Thymus (tissue), 11 donors: ENCODE measurements at regions not wholly inside any gene's neighbourhood (a gene's known extent, or its start where the extent isn't known, plus 50 kb on each side); places are given as distances from the start of the nearest gene placed in this dataset.
A peak's percentile ranks its signal among the peaks of the same experiment; 100 is the strongest.

ENCODE experiments used
- DNase-seq, 9 donors: peaks; one replicate each; pipeline ENCODE4 v3.0.0-alpha.2; 2013; ENCODE audit warnings: low spot score in 9 of 9, low read depth in 6 of 9, missing footprints in 1 of 9
- H3K27ac ChIP-seq, 2 donors: one replicate each; pipeline ENCODE4 v1.5.1; 2013; ENCODE audit warnings: control low read depth in 1 of 2, low read depth in 1 of 2, low read length in 1 of 2, mild to moderate bottlenecking in 1 of 2, moderate library complexity in 1 of 2
- H3K27me3 ChIP-seq, 2 donors: one replicate each; pipeline ENCODE4 v1.5.1; 2013; ENCODE audit warnings: low read length in 1 of 2; ENCODE audit not compliant: control insufficient read depth in 2 of 2, insufficient read depth in 1 of 2
- H3K36me3 ChIP-seq, 2 donors: one replicate each; pipeline ENCODE4 v1.5.1; 2013; ENCODE audit warnings: low read length in 1 of 2, mild to moderate bottlenecking in 1 of 2, moderate library complexity in 1 of 2; ENCODE audit not compliant: control insufficient read depth in 2 of 2, insufficient read depth in 2 of 2
- H3K4me1 ChIP-seq, 2 donors: one replicate each; pipeline ENCODE4 v1.5.1; 2013; ENCODE audit warnings: low read length in 2 of 2; ENCODE audit not compliant: control insufficient read depth in 2 of 2, insufficient read depth in 2 of 2
- H3K4me3 ChIP-seq, 2 donors: one replicate each; pipeline ENCODE4 v1.5.1; 2013; ENCODE audit warnings: low read length in 2 of 2, control low read depth in 1 of 2, mild to moderate bottlenecking in 1 of 2
- H3K9me3 ChIP-seq, 2 donors: one replicate each; pipeline ENCODE4 v1.5.1; 2013; ENCODE audit warnings: low read length in 1 of 2, mild to moderate bottlenecking in 1 of 2; ENCODE audit not compliant: control insufficient read depth in 2 of 2, insufficient read depth in 1 of 2
- WGBS: extraction: QIAGEN DNeasy Blood & Tissue Kit; methylation state at CpG from one replicate; pipeline ENCODE4 v1.1.7; 2013; 5-methylcytosine and 5-hydroxymethylcytosine counted together
- donor health status: healthy.

DNA sequence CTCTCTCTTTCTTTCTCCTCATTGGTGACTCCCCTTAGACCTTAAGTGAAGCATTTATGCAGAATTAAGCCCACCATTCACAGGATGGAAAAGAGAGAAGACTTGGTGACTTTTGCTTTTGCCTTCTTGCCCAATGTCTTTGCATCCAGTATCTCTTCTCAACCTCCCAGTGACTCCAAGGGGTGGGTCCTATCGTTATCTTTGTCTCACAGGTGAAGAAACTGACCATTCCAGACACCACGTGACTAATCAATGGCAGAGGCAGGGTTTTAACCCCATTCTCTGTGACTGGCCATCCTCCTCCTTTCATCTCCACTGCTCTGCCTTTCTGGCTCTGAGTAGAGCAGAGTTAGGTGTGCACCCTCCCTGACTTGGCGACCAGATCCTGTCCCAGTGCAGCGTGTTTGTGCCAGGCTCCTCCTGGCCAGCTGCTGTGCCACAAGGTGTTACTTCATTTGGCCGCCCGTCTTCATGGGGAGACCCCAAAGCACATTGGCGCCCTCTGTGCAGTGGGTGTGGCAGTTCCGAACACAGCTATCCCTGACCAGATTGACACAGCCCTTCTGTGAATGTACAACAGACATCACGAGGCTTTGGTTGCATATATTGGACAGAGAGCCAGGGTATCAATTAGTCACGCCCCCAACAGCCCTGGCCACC, 501.3 kb downstream of the CD83 start:
- Histone ChIP-seq H3K27ac (no peak overlapping the region), H3K36me3 (no peaks in the 10 kb centered on the region), H3K9me3 (peaks cover 1 to 9% of the 10 kb centered on the region in 2 donors), H3K4me3 (no peak overlapping the region), H3K4me1 (peaks cover 15 to 34% of the 10 kb centered on the region in 2 donors), H3K27me3 (no peaks in the 10 kb centered on the region)
- 97% methylated on average over 10 of the region's 10 CpGs for WGBS
- no peak for DNase-seq

DNA sequence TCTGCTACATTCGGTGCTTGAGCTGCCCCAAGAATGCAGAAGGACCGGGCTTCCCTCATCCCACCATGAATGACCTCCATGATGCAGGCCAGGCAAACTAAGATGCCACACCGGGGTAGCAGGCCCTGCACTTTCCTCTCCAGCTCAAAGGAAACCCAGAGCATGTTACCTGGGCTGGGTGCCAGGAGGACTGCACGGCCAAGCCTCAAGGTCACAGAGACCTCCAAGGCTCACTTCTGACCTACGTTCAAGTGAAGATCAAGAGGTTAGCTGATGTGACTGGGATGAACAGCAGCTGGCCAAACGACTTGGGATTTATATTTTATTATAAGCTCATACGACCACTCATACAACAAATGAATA, 501.8 kb downstream of the CD83 start:
- no peak for DNase-seq
- Histone ChIP-seq H3K4me1 (peaks cover 15 to 34% of the 10 kb centered on the region in 2 donors), H3K27ac (no peak overlapping the region), H3K36me3 (no peaks in the 10 kb centered on the region), H3K27me3 (no peaks in the 10 kb centered on the region), H3K9me3 (peaks cover 1 to 9% of the 10 kb centered on the region in 2 donors), H3K4me3 (no peak overlapping the region)
- 89% methylated on average over 7 of the region's 7 CpGs for WGBS

DNA sequence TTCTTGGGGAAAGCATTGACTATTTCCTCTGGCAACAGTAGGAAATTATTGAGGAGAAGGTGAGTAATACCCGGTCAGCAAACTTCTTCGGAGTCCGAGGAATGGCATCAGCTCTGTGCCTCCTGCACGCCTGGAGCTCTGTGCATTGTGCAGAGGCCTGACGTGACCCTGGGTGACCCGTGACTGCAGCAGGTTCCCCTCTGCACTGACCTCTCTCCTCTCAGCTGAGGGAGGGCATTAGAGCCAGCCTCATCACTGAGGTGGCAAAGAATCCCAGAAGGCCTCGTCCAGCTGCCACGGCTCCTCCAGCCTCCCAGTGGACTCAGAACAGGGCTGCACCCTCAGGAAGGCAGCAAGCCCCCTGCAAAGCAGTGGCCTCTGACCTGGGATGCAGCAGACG, 502.9 kb downstream of the CD83 start:
- 87% methylated on average over 9 of the region's 9 CpGs for WGBS

DNA sequence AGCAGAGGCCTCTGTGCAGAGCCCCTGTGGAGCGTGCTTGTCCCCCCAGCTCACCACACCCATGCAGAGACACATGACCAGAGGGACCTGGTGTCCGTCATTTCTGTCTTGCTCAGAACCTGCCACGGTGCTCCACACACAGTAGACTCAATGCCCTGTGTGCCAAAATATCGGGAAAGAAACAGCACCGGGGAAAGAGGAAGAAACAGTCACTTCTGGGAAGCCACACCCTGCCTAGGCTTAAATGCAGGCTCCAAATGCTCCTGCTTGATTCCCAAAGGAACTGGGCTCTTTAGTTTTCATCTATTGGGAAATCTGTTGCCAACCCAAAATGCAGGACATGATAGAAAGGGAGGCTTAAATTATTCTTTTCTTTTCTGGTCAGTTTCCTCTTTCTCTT, 503.9 kb downstream of the CD83 start:
- WGBS: 62% methylated on average over 5 of the region's 5 CpGs
- Histone ChIP-seq H3K4me3 (no peak overlapping the region), H3K36me3 (no peaks in the 10 kb centered on the region), H3K27ac (no peak overlapping the region), H3K4me1 (peaks cover 15 to 41% of the 10 kb centered on the region in 2 donors), H3K27me3 (no peaks in the 10 kb centered on the region), H3K9me3 (no peaks in the 10 kb centered on the region)
- DNase-seq: no peak

More for the DNA sequence above, 502.9 kb downstream of the CD83 start:
- Histone ChIP-seq H3K27me3 (no peaks in the 10 kb centered on the region), H3K4me3 (no peak overlapping the region), H3K36me3 (no peaks in the 10 kb centered on the region), H3K4me1 (peaks cover 15 to 34% of the 10 kb centered on the region in 2 donors), H3K27ac (no peak overlapping the region), H3K9me3 (peaks cover 1 to 9% of the 10 kb centered on the region in 2 donors)
- DNase-seq: no peak

DNA sequence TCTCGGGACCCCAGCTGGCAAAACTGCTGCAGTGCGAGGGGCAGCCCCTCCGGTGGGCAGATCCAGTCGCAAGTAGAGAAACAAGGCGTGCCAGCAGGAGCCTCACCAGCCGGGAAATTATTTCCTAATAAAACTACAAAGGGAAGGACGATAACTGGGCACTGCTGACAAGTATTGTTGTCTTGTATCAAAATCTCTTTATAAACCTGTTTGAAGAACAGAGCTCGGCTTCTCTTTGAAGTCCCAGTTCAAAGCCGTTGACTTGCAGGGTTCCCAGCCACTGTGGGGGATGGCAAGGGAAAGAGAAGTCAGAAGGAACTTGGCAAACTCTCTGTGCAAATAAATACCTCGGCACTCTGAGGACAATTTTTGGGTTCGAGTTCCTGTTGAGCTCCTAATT, 504.5 kb downstream of the CD83 start:
- Histone ChIP-seq H3K4me1 (peaks cover 15 to 46% of the 10 kb centered on the region in 2 donors), H3K9me3 (no peaks in the 10 kb centered on the region), H3K4me3 (no peak overlapping the region), H3K27ac (no peak overlapping the region), H3K36me3 (no peaks in the 10 kb centered on the region), H3K27me3 (no peaks in the 10 kb centered on the region)
- WGBS: 46% methylated on average over 11 of the region's 11 CpGs
- DNase-seq: peak in 4 of 9 donors; percentile 41 to 76 (median 49)

DNA sequence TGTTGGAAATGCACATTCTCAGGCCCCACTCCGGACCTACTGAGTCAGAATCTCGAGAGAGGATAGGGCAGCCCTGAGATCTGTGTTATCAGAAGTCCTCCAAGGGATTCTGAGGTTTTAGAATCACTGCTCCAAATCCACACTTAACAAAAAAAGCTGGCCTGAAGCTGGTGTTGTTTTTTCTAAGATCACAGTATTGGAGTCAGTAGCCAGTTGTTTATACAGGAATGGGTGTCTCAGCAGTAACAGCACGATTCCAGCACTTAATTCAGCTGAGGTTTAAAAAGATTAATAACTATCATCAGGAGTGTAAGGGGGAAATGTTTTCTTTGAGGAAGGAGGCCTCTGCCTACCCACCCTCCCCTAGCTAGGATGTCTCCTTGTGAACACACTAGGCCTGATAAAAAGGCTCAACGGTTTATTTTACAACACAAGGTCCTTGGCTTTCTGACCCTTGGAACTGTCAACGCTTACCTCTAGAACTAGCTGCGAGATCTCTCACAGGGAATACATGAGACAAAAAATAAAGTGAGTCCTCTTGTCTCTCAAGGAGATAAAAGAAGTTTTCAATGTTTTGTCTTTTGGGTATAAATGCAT, 505.4 kb downstream of the CD83 start:
- Histone ChIP-seq H3K27ac (no peak overlapping the region), H3K4me1 (peaks cover 15 to 44% of the 10 kb centered on the region in 2 donors), H3K9me3 (peaks cover 0 to 6% of the 10 kb centered on the region in 2 donors), H3K4me3 (no peak overlapping the region), H3K27me3 (no peaks in the 10 kb centered on the region), H3K36me3 (no peaks in the 10 kb centered on the region)
- WGBS: 96% methylated on average over 6 of the region's 6 CpGs
- no peak for DNase-seq

DNA sequence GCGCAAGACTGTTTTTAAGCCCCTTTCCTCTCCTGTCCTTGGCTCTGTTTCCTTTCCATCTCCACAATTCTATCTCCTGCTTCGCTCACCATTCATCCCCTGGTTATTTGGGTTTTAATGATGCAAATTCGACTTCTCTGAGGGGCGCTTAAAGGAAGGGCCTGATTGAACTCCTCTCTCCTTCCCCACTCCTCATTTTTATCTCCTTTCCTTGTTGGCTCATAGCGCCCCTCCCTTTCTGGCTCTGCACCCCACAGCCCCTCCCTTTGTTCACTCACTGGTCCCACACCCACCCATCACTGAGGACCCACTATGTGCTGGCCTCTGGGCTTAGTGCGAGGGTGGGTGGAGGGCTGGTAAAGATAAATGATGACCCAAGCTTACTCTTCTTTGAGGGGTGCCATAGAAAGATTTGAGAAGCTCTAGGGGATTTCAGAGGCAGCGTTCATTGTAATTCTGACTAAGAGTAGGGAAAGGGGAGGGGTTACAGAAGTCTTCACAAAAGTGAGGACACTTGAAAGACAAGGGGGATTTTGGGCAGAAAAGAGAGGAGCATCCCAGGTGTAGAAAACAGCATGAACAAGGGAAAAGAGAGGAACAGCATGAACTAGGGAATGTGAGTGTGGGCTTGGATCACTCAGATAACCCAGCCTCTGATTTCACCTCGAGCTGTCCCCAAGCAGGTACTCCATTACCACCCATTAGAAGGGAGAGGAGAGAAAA, 507.8 kb downstream of the CD83 start:
- Histone ChIP-seq H3K4me1 (peaks cover 15 to 45% of the 10 kb centered on the region in 2 donors), H3K36me3 (no peaks in the 10 kb centered on the region), H3K9me3 (peaks cover 0 to 6% of the 10 kb centered on the region in 2 donors), H3K27ac (no peak overlapping the region), H3K27me3 (no peaks in the 10 kb centered on the region), H3K4me3 (no peak overlapping the region)
- no peak for DNase-seq
- 94% methylated on average over 8 of the region's 8 CpGs for WGBS

DNA sequence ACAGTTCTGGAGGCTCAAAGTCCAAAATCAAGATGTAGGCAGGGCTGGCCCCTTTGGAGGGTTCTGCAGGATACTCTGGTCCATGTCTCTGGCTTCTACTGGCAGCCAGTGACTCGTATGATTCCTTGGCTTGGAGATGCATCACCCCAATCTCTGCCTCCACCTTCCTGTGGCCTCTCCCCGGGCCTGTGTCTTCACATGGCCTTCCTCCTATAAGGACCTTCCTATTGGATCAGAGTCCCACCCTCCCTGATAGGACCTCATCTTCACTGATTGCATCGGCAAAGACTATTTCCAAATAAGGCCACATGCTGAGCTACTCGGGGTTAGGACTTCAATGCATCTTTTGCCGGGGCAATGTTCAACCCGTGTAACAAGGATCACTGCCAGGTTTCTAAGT, 509.0 kb downstream of the CD83 start:
- H3K4me1 ChIP-seq: peaks cover 14 to 33% of the 10 kb centered on the region in 2 donors
- no peaks in the 10 kb centered on the region for H3K27me3 ChIP-seq
- no peak overlapping the region for H3K27ac ChIP-seq
- WGBS: 97% methylated on average over 6 of the region's 6 CpGs
- no peaks in the 10 kb centered on the region for H3K36me3 ChIP-seq
- peaks cover 0 to 6% of the 10 kb centered on the region in 2 donors for H3K9me3 ChIP-seq
- H3K4me3 ChIP-seq: no peak overlapping the region
- no peak for DNase-seq

DNA sequence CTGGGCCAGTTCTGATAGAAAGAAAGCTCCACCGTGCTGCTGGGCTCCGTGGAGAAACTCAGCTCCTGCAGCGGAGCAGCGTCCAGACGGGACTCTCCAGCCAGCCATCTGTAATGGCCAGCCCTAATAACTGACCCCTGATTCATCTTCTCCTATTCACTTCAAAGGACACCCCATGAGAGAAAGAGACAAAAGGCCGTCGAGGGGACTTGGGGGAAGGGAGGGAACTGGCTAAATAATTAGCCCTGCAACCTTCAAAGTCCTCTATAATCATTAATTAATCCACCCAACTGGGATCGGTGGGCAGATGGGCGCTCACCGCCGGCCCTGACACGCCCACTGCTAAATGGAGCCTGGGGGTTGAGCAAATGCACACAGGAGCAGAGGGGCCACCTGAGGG, 512.4 kb downstream of the CD83 start:
- 92% methylated on average over 12 of the region's 12 CpGs for WGBS
- Histone ChIP-seq H3K27ac (no peak overlapping the region), H3K36me3 (no peaks in the 10 kb centered on the region), H3K4me3 (no peak overlapping the region), H3K27me3 (no peaks in the 10 kb centered on the region), H3K4me1 (peaks cover 21 to 44% of the 10 kb centered on the region in 2 donors), H3K9me3 (peaks cover 0 to 6% of the 10 kb centered on the region in 2 donors)
- DNase-seq: no peak
